ENCODE measurements at regions not wholly inside any gene's neighbourhood (a gene's known extent, or its start where the extent isn't known, plus 50 kb on each side); places are given as distances from the start of the nearest gene placed in this dataset.
"Not testable (repeated sequence)": the region's sequence is repeated elsewhere in the genome, so short reads cannot be mapped to it uniquely, and the experiment has no call there.

DNA sequence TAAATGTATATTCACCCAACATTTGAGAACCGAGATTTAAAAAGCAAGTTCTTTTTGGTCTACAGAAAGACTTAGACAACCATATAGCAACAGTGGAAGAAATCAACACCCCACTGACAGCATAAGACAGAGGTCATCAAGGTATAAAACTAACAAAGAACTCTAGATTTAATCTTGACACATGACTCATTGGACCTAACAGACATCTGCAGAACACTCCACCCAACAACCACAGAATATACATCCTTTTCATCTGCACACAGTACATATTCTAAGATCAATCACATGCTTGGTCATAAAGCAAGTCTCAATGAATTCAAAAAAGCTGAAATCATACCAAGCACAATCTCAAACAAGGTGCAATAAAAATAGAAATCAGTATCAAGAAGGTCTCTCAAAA is 65.8 kb downstream of the SPIN4 start:
- no peak for DNase-seq (ENCODE audit: low spot score)

DNA sequence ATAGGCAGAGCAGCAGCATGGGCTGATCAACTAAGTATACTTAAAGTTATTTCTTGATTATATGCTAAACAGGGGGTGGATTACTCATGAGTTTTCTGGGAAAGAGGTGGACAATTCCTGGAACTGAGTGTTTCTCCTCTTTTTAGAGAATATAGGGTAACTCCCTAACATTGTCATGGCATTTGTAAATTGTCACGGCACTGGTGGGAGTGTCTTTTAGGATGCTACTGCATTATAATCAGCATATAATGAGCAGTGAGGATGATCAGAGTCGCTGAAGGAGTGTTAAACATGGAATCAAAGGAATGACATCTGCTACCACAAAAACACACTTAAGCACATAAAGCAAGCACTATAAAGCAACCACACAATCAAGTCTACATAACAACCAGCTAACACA is 66.5 kb downstream of the SPIN4 start:
- DNase-seq (ENCODE audit: low spot score) = no peak

GRCh38 chrX:63283348-63283747 is 67.8 kb downstream of the SPIN4 start:
- no peak for DNase-seq (ENCODE audit: low spot score)

DNA sequence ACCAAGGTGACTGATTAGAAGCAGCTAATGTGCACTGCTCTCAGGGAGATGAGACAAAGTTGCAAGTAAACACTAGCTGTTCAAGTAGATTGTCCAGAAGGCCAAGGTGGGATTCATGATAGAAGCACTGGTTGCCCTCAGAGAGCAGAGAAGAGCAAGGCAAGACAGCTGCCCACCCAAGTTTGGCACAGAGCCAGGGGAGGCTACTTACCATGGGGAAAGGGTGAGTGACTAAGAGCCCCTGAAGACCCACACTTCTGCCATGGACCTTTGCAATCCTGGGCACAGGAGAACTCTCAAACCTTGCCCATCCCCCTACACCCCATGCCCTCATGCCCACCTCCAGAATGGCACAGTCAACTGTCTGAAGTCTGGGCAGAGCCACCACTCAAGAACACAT is 68.3 kb downstream of the SPIN4 start:
- DNase-seq (ENCODE audit: low spot score) = no peak

- no peak for DNase-seq (ENCODE audit: low spot score)
Observed at GRCh38 chrX:63282077-63282476, 69.1 kb downstream of the SPIN4 start.

DNA sequence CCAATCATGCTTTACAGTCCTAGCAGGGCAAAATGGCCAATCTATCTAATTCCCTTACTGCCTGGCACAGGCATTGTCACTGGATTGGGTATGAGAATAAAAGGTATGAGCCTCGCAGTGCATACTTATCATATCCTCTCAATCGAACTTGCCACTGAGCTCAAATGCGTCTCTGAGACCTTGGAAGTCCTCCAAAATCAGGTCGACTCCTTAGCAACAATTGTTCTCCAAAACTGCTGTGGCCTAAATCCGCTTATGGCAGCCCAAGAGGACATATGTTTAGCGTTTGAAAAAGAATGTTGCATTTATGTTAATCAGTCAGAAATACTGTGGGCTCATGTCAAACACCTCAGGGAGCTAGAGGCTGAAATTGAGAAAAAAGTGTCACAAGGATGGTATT is 69.7 kb downstream of the SPIN4 start:
- DNase-seq (ENCODE audit: low spot score) = no peak

GRCh38 chrX:63277394-63277793 is 73.7 kb downstream of the SPIN4 start:
- DNase-seq (ENCODE audit: low spot score) = not testable (repeated sequence)

- DNase-seq (ENCODE audit: low spot score) = peak; percentile 45
Observed at GRCh38 chrX:63275127-63275526, 76.0 kb downstream of the SPIN4 start.

- DNase-seq (ENCODE audit: low spot score) = no peak
Observed at GRCh38 chrX:63270873-63271272, 80.3 kb downstream of the SPIN4 start.

DNA sequence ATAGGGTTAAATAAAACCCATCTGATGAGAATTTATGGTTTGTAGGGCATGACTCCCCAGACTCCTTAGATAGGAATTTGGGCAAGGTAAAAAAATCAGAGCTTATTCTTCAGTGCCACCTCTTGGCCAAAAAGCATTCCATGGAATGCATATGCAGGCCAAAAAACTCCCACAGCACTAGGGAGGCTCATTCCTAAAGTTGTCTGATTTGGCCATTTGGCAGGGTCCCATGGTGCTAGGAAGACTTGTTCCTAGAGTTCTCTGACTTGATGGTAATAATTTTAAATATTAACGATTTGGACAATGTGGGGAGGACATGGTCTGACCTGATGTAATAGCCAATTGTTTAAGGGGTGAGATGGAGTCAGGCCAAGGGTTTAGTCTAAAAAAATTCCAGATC is 93.0 kb downstream of the SPIN4 start:
- DNase-seq (ENCODE audit: low spot score) = no peak

DNA sequence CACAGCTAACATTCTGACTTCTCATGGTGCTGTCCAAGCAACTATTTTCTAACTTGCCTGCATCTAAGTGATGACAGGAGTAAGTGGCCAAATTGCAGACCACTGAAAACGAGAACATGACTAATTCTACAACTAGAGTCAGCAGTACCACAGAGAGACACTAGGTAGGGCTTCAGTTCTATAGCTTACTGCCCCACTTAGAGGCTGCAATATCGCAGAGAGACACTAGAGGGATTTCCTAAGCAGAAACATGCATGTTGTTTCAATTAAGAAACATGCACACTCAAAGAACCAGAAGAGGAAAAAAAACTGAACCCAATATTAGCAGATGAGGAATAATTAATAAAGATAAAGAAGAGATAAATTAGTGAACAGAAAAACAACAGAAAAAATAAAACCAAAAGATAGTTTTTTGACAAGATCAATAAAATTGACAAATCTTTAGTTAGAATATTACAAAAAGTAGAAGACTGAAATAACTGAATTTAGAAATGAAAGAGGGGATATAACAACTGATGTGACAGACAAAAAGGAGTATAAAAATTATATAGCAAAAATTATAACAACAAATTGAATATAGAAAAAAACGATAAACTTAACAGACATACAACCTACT is 100.8 kb downstream of the SPIN4 start:
- DNase-seq (ENCODE audit: low spot score) = peak; percentile 81

DNA sequence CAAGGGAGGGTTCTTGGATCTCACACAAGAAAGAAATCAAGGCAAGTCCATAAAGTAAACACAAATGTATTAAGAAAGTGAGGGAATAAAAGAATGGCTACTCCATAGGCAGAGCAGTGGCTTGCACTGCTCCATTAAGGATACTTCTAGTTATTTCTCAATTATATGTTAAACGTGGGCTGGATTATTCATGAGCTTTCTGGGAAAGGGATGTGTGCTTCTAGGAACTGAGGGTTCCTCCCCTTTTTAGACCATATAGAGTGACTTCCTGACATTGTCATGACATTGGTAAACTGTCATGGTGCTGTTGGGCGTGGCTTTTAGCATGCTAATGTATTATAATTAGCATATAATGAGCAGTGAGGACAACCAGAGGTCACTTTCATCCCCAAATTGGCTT is 108.4 kb downstream of the SPIN4 start:
- DNase-seq (ENCODE audit: low spot score) = not testable (repeated sequence)

- DNase-seq (ENCODE audit: low spot score) = not testable (repeated sequence)
Observed at GRCh38 chrX:63235963-63236362, 115.2 kb downstream of the SPIN4 start.

DNA sequence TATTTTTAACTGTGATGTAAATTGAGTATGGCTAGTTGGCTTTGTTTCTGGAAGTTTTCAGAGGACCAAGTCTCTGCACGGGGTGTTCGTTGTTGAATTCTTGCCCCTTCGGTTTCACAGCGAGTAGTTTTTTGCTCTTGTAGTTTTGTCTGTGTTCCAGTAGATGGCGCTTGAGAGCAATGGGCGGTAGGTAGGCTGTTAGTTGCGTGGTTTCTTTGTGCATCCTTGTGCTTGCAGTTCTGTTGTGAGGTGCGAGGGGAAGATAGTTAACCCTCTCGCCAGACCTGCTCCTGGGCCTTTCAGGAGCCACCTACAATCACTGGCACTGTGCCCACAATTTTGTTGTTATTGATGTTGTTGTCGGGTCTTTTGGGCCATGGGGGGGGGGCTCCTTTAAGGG is 118.1 kb downstream of the SPIN4 start:
- not testable (repeated sequence) for DNase-seq (ENCODE audit: low spot score)

DNA sequence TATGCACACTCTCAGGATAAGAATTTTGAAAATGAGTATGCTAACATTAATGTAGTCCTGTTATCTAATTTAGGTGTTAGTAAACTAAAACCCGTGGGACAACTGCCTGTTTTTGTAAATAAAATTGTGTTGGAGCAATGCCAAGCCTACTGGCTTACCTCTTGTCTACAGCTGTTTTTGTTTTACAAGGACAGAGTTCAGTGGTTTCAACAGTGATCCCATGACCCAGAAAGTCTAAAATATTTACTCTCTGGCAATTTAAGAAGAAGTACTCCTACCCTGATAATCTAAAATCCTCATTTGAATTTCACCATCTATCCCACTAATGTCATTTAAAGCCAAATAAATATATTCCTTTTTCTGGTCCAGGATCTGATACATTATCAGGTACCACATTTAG is 132.9 kb downstream of the SPIN4 start:
- DNase-seq (ENCODE audit: low spot score) = not testable (repeated sequence)

DNA sequence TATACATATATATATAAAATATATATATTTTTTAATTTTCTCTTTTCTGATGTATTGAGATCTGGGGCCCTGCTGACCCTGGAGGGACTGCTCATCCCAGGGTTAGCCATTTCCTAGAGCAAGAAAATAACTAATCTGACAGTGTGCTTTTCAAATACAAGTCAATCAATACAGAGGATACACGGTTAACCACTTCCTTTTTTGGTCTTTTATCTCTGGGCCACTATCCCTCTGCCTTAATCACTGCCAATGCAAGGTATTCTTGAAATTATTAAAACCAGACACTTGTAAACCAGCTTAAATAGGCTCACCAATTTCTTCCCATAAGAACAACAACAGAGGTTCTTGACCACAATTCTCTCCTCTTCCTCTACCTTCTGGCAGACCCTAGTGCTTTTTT is 133.6 kb downstream of the SPIN4 start:
- DNase-seq (ENCODE audit: low spot score) = not testable (repeated sequence)

- DNase-seq (ENCODE audit: low spot score) = not testable (repeated sequence)
Observed at GRCh38 chrX:63209645-63210044, 141.5 kb downstream of the SPIN4 start.

DNA sequence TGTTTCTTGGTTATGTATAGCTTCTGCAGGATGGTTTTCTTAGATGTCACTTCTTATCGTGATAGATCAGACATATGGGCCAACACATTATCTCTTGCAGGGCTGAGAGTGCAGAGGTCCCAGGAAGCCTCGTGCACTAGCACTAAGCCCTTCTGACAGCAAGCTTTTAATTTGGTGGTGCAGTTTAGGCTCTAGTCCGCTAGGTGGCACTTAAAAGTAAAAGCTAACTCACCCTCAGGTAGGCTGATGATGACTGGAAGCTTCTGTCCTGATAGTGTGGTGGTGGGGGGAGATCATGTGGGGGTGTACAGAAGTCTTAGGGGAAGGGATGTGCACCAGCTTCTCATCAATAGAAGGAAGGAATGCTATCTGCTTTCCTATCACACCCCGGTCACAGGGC is 142.0 kb downstream of the SPIN4 start:
- DNase-seq (ENCODE audit: low spot score) = not testable (repeated sequence)

DNA sequence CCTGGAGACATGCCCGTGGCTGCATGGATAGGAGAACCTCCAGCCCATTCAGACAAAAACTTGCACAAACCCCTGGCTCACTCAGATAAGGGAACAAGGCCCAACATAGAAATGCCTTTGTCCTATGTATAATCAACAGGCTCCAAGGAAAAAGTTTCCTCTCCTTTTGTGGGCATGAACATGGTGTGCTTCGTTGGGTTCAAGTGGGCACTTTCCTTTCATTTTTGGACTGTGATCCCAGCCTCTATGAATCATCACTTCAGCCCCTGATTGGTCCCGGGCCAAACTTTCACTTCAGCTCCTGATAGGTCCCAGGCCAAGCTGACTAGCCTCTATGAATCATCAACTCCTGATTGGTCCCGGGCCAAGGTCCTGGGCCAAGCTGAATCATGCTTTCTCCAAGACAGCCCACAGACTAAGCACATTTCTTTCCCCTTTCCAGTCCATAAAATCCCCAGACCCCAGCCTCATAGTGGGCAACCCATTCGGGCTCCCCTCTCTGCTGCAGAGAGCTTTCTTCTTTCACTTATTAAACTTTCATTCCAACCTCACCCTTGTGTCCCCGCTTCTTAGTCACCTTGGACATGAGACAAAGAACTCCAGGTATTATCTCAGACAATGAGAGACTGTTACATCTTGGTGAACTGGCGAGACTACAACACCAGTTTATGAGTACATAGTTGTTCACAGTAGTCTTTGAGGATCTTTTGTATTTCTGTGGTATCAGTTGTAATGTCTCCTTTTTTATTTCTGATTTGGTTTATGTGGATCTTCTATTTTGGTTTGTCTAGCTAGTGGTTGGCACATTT is 146.7 kb downstream of the SPIN4 start:
- DNase-seq (ENCODE audit: low spot score) = not testable (repeated sequence)

- not testable (repeated sequence) for DNase-seq (ENCODE audit: low spot score)
Observed at GRCh38 chrX:63201987-63202386, 149.1 kb downstream of the SPIN4 start.

DNA sequence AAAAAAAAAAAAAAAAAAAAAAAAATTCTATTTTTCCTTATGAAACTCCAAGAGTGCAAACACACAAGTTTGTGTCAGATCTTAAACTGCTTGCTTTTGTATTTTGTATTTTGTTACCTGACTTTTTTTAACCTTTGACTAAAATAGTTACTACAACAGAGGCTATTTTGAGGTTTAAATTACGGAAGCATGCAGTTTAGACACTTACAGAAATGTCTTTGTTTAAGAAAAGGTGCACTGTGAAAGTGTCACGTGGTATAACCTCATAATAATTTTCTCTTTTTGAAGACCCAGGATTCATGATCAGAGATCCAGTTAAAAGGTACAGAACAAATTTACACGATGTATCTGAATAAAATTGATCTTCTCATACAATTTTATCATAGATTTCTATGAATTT is 152.4 kb downstream of the SPIN4 start:
- DNase-seq (ENCODE audit: low spot score) = not testable (repeated sequence)

DNA sequence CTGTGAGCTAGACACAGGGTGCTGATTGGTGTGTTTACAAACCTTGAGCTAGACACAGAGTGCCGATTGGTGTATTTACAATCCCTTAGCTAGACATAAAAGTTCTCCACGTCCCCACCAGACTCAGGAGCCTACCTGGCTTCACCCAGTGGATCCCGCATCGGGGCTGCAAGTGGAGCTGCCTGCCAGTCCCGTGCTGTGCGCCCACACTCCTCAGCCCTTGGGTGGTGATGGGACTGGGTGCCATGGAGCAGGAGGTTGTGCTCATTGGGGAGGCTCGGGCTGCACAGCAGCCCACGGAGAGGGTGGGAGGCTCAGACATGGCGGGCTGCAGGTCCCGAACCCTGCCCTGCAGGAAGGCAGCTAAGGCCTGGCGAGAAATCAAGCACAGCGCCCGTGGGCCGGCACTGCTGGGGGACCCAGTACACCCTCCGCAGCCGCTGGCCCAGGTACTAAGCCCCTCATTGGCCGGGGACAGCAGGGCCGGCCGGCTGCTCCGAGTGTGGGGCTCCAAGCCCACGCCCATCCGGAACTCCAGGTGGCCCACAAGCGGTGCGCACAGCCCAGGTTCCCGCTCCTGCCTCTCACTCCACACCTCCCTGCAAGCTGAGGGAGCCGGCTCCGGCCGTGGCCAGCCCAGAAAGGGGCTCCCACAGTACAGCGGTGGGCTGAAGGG is 158.6 kb downstream of the SPIN4 start:
- DNase-seq (ENCODE audit: low spot score) = not testable (repeated sequence)

DNA sequence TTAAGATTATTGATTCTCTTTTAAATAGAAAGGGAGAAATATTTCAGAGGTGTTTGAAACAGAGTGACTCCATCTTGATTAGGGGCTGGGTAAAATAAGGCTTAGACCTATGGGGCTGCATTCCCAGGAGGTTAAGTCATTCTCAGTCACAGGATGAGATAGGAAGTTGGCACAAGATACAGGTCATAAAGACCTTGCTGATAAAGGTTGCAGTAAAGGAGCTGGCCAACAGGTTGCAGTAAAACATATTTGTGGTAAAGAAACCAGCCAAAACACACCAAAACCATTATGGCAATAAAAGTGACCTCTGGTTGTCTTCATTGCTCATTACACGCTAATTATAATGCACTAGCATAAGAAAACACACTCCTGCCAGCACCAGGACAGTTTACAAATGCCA is 165.0 kb downstream of the SPIN4 start:
- peak; percentile 2 for DNase-seq (ENCODE audit: low spot score)

Measured in NAMALWA (cell line).